ENCODE measurements at regions not wholly inside any gene's neighbourhood (a gene's known extent, or its start where the extent isn't known, plus 50 kb on each side); places are given as distances from the start of the nearest gene placed in this dataset.

DNA sequence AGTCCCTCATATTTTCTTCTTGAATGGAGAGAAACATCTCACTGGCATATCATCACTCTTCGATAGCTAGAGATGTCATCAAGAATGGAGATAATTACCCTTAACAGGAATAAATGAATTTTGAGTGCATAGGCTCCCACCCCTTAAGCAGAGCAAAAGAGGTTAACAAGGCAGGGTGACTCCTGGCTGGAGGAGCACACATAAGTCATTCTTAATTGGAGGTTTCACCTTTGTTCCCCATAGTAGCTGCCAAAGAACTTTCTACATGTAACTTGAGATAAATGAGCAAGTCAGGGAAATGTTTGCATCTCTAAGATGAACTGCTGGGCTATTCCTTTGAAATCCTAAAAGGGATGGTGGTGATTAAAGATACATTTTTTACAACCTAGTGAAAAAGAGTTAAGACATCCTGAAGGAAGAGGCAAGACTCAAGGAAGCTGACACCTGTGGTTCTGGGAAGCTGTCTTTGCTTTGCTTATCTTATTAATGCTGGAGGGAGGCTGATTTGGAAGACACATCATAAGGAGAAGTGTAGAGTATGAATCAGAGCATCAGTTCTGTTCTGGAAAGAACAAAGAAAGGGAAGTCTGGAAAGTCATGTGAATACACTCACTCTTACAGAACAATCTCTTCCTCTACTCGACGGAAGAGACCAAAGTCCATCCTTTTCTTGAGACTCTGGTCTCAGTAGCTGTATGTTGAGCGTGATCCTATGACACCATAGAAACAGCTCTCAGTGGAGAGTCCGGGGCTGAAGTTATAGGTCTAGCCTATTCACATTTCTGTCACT is 326.3 kb downstream of the OSTF1 start:
- H3K14ac ChIP-seq (ENCODE audit: low read length) = no peak overlapping the region
- no peak overlapping the region for H2BK120ac ChIP-seq (ENCODE audit: insufficient read depth, low read length, poor library complexity)
- H2AK5ac ChIP-seq (ENCODE audit: low read length) = no peak overlapping the region
- no peaks in the 10 kb centered on the region for H3K79me2 ChIP-seq (ENCODE audit: control insufficient read depth, insufficient read depth, low read length, poor library complexity)
- H3K27me3 ChIP-seq (ENCODE audit: insufficient read depth, low read length) = no peaks in the 10 kb centered on the region
- no peak overlapping the region for H3K9ac ChIP-seq (ENCODE audit: low read length)
- no peaks in the 10 kb centered on the region for H3K36me3 ChIP-seq (ENCODE audit: control insufficient read depth in 1 of 2, insufficient read depth in 2 of 2, low read length in 2 of 2)
- no peak overlapping the region for H4K8ac ChIP-seq (ENCODE audit: low read depth, low read length)
- H4K12ac ChIP-seq (ENCODE audit: low read depth, low read length) = no peak overlapping the region
- no peak overlapping the region for H3K23ac ChIP-seq (ENCODE audit: low read length)
- H3K4me1 ChIP-seq (ENCODE audit: control insufficient read depth in 1 of 2, insufficient read depth in 2 of 2, low read length in 2 of 2) = no peaks in the 10 kb centered on the region
- WGBS (ENCODE audit: extremely low coverage, insufficient coverage, insufficient read length) = no CpG with 5 or more reads among the region's 5 CpGs
- H4K91ac ChIP-seq (ENCODE audit: low read depth, low read length) = no peak overlapping the region
- H3K9me3 ChIP-seq (ENCODE audit: insufficient read depth, low read depth, low read length) = no peaks in the 10 kb centered on the region
- peak in 1 of 2 donors; percentile 2 for DNase-seq
- no peak overlapping the region for H3K4ac ChIP-seq (ENCODE audit: low read depth, low read length)
- H2BK12ac ChIP-seq (ENCODE audit: low read length) = no peak overlapping the region
- no peaks in the 10 kb centered on the region for H3K79me1 ChIP-seq (ENCODE audit: low read length)
- H2BK5ac ChIP-seq (ENCODE audit: low read depth, low read length, poor library complexity) = no peak overlapping the region
- no peak overlapping the region for H2AFZ ChIP-seq (ENCODE audit: insufficient read depth, low read length, poor library complexity)
- no peak overlapping the region for H3K27ac ChIP-seq (ENCODE audit: low read depth, low read length)
- H3K18ac ChIP-seq (ENCODE audit: low read length) = no peak overlapping the region
- H3K4me2 ChIP-seq (ENCODE audit: low read length) = no peak overlapping the region
- no peak overlapping the region for H3K4me3 ChIP-seq (ENCODE audit: low read depth, low read length)

DNA sequence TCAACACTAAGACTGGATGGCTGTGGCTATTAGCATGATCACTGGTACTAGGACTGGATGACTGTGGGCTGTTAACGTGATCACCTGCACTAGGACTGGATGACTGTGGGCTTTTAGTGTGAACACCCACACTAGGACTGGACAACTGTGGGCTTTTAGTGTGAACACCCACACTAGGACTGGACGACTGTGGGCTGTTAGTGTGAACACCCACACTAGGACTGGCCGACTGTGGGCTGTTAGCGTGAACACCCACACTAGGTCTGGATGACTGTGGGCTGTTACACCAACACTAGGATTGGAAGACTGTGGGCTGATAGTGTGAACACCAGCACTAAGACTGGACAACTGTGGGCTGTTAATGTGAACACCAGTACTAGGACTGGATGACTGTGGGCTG is 329.2 kb downstream of the OSTF1 start:
- Histone ChIP-seq H4K8ac (ENCODE audit: low read depth, low read length) (no peak overlapping the region), H3K18ac (ENCODE audit: low read length) (no peak overlapping the region), H2AK5ac (ENCODE audit: low read length) (no peak overlapping the region), H3K27ac (ENCODE audit: low read depth, low read length) (no peak overlapping the region), H3K14ac (ENCODE audit: low read length) (no peak overlapping the region), H3K36me3 (ENCODE audit: control insufficient read depth in 1 of 2, insufficient read depth in 2 of 2, low read length in 2 of 2) (no peaks in the 10 kb centered on the region), H4K91ac (ENCODE audit: low read depth, low read length) (no peak overlapping the region), H2AFZ (ENCODE audit: insufficient read depth, low read length, poor library complexity) (no peak overlapping the region), H2BK120ac (ENCODE audit: insufficient read depth, low read length, poor library complexity) (no peak overlapping the region), H3K4me3 (ENCODE audit: low read depth, low read length) (no peak overlapping the region), H3K9me3 (ENCODE audit: insufficient read depth, low read depth, low read length) (no peaks in the 10 kb centered on the region), H2BK12ac (ENCODE audit: low read length) (no peak overlapping the region), H3K4me2 (ENCODE audit: low read length) (no peak overlapping the region), H3K4ac (ENCODE audit: low read depth, low read length) (no peak overlapping the region), H3K79me2 (ENCODE audit: control insufficient read depth, insufficient read depth, low read length, poor library complexity) (no peaks in the 10 kb centered on the region), H3K23ac (ENCODE audit: low read length) (no peak overlapping the region), H3K27me3 (ENCODE audit: insufficient read depth, low read length) (no peaks in the 10 kb centered on the region), H3K9ac (ENCODE audit: low read length) (no peak overlapping the region), H4K12ac (ENCODE audit: low read depth, low read length) (no peak overlapping the region), H3K4me1 (ENCODE audit: control insufficient read depth in 1 of 2, insufficient read depth in 2 of 2, low read length in 2 of 2) (no peaks in the 10 kb centered on the region), H2BK5ac (ENCODE audit: low read depth, low read length, poor library complexity) (no peak overlapping the region), H3K79me1 (ENCODE audit: low read length) (no peaks in the 10 kb centered on the region)
- DNase-seq = no peak
- no CpG with 5 or more reads among the region's 4 CpGs for WGBS (ENCODE audit: extremely low coverage, insufficient coverage, insufficient read length)

DNA sequence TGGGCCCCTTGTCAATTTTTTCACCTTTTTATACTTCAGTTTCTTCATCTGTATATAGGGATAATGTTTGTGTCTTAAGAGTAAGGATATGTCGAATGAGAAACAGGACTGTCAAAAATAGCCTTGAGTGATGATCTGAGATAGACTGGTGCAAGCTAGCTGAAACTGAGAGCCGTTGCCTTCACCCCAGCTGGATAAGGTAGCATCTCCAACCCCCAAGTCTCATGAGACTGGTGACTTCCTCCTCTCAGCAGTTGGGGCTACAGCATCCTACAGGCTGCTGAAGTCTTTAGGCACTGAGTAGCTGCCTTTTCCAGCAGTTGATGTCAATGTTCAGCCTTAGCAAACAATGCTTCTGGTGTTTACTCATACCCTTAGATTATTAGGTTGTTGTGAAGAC is 330.2 kb downstream of the OSTF1 start:
- no peaks in the 10 kb centered on the region for H3K79me2 ChIP-seq (ENCODE audit: control insufficient read depth, insufficient read depth, low read length, poor library complexity)
- H3K4me2 ChIP-seq (ENCODE audit: low read length) = no peak overlapping the region
- H2AFZ ChIP-seq (ENCODE audit: insufficient read depth, low read length, poor library complexity) = no peak overlapping the region
- H3K23ac ChIP-seq (ENCODE audit: low read length) = no peak overlapping the region
- H3K27ac ChIP-seq (ENCODE audit: low read depth, low read length) = no peak overlapping the region
- H3K9ac ChIP-seq (ENCODE audit: low read length) = no peak overlapping the region
- H2BK5ac ChIP-seq (ENCODE audit: low read depth, low read length, poor library complexity) = no peak overlapping the region
- H3K27me3 ChIP-seq (ENCODE audit: insufficient read depth, low read length) = no peaks in the 10 kb centered on the region
- H4K12ac ChIP-seq (ENCODE audit: low read depth, low read length) = no peak overlapping the region
- H2BK120ac ChIP-seq (ENCODE audit: insufficient read depth, low read length, poor library complexity) = no peak overlapping the region
- H2AK5ac ChIP-seq (ENCODE audit: low read length) = no peak overlapping the region
- no peaks in the 10 kb centered on the region for H3K79me1 ChIP-seq (ENCODE audit: low read length)
- no peaks in the 10 kb centered on the region for H3K36me3 ChIP-seq (ENCODE audit: control insufficient read depth in 1 of 2, insufficient read depth in 2 of 2, low read length in 2 of 2)
- no peak overlapping the region for H2BK12ac ChIP-seq (ENCODE audit: low read length)
- H3K14ac ChIP-seq (ENCODE audit: low read length) = no peak overlapping the region
- no CpG with 5 or more reads among the region's 2 CpGs for WGBS (ENCODE audit: extremely low coverage, insufficient coverage, insufficient read length)
- H4K91ac ChIP-seq (ENCODE audit: low read depth, low read length) = no peak overlapping the region
- no peaks in the 10 kb centered on the region for H3K4me1 ChIP-seq (ENCODE audit: control insufficient read depth in 1 of 2, insufficient read depth in 2 of 2, low read length in 2 of 2)
- no peak overlapping the region for H3K4ac ChIP-seq (ENCODE audit: low read depth, low read length)
- H3K9me3 ChIP-seq (ENCODE audit: insufficient read depth, low read depth, low read length) = no peaks in the 10 kb centered on the region
- H3K18ac ChIP-seq (ENCODE audit: low read length) = no peak overlapping the region
- H3K4me3 ChIP-seq (ENCODE audit: low read depth, low read length) = no peak overlapping the region
- DNase-seq = no peak
- no peak overlapping the region for H4K8ac ChIP-seq (ENCODE audit: low read depth, low read length)

DNA sequence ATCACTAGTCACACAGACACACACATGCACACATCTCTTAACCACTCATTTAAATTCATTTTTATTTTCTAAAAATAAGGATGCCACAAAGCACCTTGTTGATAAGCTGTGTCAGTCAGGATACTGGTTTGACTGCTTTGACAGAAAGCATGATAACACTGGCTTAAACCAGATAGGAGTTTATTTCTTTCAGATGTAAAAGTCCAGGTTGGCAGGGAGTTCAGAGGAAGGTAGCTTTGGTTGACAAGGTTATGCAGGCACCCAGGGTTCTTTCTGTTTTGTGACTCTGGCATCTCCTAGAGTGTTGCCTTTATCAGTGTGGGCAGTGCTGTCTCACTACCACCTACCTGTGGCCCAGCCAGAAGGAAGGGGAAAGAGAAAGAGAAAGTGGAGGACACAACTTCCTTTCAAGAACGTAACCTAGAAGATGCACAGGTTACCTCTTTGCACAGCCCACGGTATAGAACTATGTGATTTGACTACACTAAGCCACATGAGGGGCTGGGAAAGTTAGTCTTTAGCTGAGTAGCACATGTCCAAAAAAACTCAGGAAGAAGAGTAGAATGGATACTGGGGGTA is 334.7 kb downstream of the OSTF1 start:
- H3K9ac ChIP-seq (ENCODE audit: low read length) = no peak overlapping the region
- no peaks in the 10 kb centered on the region for H3K79me1 ChIP-seq (ENCODE audit: low read length)
- H3K4ac ChIP-seq (ENCODE audit: low read depth, low read length) = no peak overlapping the region
- no peak overlapping the region for H4K8ac ChIP-seq (ENCODE audit: low read depth, low read length)
- H2AFZ ChIP-seq (ENCODE audit: insufficient read depth, low read length, poor library complexity) = no peak overlapping the region
- no peak overlapping the region for H2BK12ac ChIP-seq (ENCODE audit: low read length)
- no peak overlapping the region for H3K27ac ChIP-seq (ENCODE audit: low read depth, low read length)
- H3K36me3 ChIP-seq (ENCODE audit: control insufficient read depth in 1 of 2, insufficient read depth in 2 of 2, low read length in 2 of 2) = no peaks in the 10 kb centered on the region
- H2BK120ac ChIP-seq (ENCODE audit: insufficient read depth, low read length, poor library complexity) = no peak overlapping the region
- H3K4me3 ChIP-seq (ENCODE audit: low read depth, low read length) = no peak overlapping the region
- no peak overlapping the region for H3K18ac ChIP-seq (ENCODE audit: low read length)
- no peak overlapping the region for H3K4me2 ChIP-seq (ENCODE audit: low read length)
- no peak for DNase-seq
- H4K12ac ChIP-seq (ENCODE audit: low read depth, low read length) = no peak overlapping the region
- no peak overlapping the region for H3K14ac ChIP-seq (ENCODE audit: low read length)
- no peak overlapping the region for H2AK5ac ChIP-seq (ENCODE audit: low read length)
- no peak overlapping the region for H2BK5ac ChIP-seq (ENCODE audit: low read depth, low read length, poor library complexity)
- H4K91ac ChIP-seq (ENCODE audit: low read depth, low read length) = no peak overlapping the region
- H3K9me3 ChIP-seq (ENCODE audit: insufficient read depth, low read depth, low read length) = no peaks in the 10 kb centered on the region
- WGBS (ENCODE audit: extremely low coverage, insufficient coverage, insufficient read length) = no CpG with 5 or more reads among the region's 2 CpGs
- H3K4me1 ChIP-seq (ENCODE audit: control insufficient read depth in 1 of 2, insufficient read depth in 2 of 2, low read length in 2 of 2) = no peaks in the 10 kb centered on the region
- no peaks in the 10 kb centered on the region for H3K79me2 ChIP-seq (ENCODE audit: control insufficient read depth, insufficient read depth, low read length, poor library complexity)
- H3K23ac ChIP-seq (ENCODE audit: low read length) = no peak overlapping the region
- H3K27me3 ChIP-seq (ENCODE audit: insufficient read depth, low read length) = no peaks in the 10 kb centered on the region

Measured in trophoblast cell (in vitro differentiated cells and primary cell).